ENCODE measurements at regions not wholly inside any gene's neighbourhood (a gene's known extent, or its start where the extent isn't known, plus 50 kb on each side); places are given as distances from the start of the nearest gene placed in this dataset.

DNA sequence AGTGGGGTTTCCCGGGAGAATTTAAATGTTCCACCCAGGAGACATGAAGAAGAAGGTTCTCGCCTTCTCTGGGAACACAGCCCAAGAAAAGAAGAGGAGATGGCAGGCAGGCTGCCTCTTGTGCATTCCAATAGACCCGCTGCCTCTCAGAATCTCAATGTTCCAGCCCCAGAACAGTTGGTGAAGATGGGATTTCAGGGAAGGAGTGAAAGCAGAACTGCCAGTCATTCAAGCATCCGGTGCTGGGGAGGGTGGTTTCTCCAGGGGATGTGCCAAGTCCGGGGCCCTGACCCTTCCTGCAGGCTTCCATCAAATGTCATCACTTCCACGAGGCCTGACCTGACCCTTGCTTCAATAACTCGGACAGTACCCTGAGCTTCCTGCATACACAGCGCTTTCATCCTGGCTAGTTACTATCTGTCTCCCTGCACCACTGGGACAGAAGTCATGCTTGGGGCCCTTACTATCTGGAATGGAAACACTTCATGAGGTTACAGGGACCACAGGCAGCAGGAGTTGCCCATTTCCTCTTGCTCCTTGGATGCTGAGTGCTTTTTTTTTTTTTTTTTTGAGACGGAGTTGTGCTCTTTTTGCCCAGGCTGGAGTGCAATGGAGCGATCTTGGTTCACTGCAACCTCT lies 386.6 kb upstream of the POU3F1 start:
- Histone ChIP-seq H3K4me3 (no peak overlapping the region), H3K9me1 (ENCODE audit: control insufficient read depth, insufficient read depth, low read length) (no peaks in the 10 kb centered on the region), H3K4me1 (replicated peaks in 1 of 2; ENCODE audit: control insufficient read depth in 2 of 2, insufficient read depth in 2 of 2, low read length in 2 of 2) (no peaks in the 10 kb centered on the region), H3K79me2 (ENCODE audit: control insufficient read depth, insufficient read depth, low read length) (no peaks in the 10 kb centered on the region), H3K4me2 (ENCODE audit: insufficient read depth, low read length) (no peak overlapping the region), H3K27me3 (ENCODE audit: control insufficient read depth in 2 of 2, insufficient read depth in 2 of 2, low read length in 2 of 2) (peaks cover 15 to 33% of the 10 kb centered on the region in 2 experiments), H3K9me3 (replicated peaks; ENCODE audit: control insufficient read depth, insufficient read depth, low read depth, low read length) (no peaks in the 10 kb centered on the region), H4K20me1 (replicated peaks; ENCODE audit: control insufficient read depth, insufficient read depth, low read length) (no peaks in the 10 kb centered on the region), H3K27ac (ENCODE audit: extremely low read depth, low read depth, low read length) (no peak overlapping the region), H3K9ac (ENCODE audit: insufficient read depth in 1 of 2, low read depth in 2 of 2, low read length in 2 of 2) (no peak overlapping the region), H2AFZ (ENCODE audit: low read depth, low read length) (no peak overlapping the region), H3K36me3 (ENCODE audit: control insufficient read depth, insufficient read depth, low read length) (no peaks in the 10 kb centered on the region)
- ChIA-PET POLR2A (interaction anchor here (1.1 kb wide), 1 partner anchor 12 kb away, joined by 3 read pairs; no protein-coding TSS in a partner anchor), CTCF (ENCODE audit: low intra/inter-chr PET ratio) (no interaction called here)
- in situ Hi-C loops (cut with MboI) (no loop called here), intact Hi-C loops (cut with micrococcal nuclease) (no loop called here)
- 3% methylated on average over 10 of the region's 10 CpGs for WGBS (ENCODE audit: insufficient coverage, low coverage, missing lambda C conversion rate)
- ATAC-seq (no peak), FAIRE-seq (no peak), DNase-seq (ENCODE audit: extremely low read depth in 1 of 4, low spot score in 3 of 4) (no peak)
- TF ChIP-seq PTBP1 (IDR thresholded peaks at IDR 0.05; ENCODE audit: low read depth, low read length): 0 out of 2 replicates have a peak, but pooled peaks have one; percentile 56
- TF ChIP-seq, protein P1, sequence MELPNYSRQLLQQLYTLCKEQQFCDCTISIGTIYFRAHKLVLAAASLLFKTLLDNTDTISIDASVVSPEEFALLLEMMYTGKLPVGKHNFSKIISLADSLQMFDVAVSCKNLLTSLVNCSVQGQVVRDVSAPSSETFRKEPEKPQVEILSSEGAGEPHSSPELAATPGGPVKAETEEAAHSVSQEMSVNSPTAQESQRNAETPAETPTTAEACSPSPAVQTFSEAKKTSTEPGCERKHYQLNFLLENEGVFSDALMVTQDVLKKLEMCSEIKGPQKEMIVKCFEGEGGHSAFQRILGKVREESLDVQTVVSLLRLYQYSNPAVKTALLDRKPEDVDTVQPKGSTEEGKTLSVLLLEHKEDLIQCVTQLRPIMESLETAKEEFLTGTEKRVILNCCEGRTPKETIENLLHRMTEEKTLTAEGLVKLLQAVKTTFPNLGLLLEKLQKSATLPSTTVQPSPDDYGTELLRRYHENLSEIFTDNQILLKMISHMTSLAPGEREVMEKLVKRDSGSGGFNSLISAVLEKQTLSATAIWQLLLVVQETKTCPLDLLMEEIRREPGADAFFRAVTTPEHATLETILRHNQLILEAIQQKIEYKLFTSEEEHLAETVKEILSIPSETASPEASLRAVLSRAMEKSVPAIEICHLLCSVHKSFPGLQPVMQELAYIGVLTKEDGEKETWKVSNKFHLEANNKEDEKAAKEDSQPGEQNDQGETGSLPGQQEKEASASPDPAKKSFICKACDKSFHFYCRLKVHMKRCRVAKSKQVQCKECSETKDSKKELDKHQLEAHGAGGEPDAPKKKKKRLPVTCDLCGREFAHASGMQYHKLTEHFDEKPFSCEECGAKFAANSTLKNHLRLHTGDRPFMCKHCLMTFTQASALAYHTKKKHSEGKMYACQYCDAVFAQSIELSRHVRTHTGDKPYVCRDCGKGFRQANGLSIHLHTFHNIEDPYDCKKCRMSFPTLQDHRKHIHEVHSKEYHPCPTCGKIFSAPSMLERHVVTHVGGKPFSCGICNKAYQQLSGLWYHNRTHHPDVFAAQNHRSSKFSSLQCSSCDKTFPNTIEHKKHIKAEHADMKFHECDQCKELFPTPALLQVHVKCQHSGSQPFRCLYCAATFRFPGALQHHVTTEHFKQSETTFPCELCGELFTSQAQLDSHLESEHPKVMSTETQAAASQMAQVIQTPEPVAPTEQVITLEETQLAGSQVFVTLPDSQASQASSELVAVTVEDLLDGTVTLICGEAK (IDR thresholded peaks at IDR 0.05): no peak
- TF ChIP-seq, protein P1 (CRISPR knock-in tag; IDR thresholded peaks at IDR 0.05): no peak
- BruUV-seq (replicated peaks): no TSS peak

Measured in K562 (cell line).